ENCODE measurements at regions not wholly inside any gene's neighbourhood (a gene's known extent, or its start where the extent isn't known, plus 50 kb on each side); places are given as distances from the start of the nearest gene placed in this dataset.

DNA sequence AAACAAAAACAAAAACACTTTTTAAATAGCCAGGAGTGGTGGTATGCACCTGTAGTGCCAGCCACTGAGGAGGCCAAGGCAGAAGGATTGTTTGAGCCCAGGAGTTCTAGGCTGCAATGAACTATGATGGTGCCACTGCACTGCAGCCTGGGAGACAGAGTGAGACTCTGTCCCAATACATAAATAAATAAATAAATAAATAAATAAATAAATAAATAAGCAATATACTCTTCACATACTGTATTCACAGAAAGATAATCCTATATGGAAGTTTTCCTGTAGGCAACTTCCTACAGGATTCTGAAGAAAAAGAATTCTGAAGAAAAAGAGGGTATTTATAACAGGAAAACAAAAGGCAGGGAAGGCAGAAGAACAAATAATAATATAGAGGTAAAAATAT is 293.3 kb upstream of the GRIA3 start (continued):
- TF ChIP-seq, protein P1, sequence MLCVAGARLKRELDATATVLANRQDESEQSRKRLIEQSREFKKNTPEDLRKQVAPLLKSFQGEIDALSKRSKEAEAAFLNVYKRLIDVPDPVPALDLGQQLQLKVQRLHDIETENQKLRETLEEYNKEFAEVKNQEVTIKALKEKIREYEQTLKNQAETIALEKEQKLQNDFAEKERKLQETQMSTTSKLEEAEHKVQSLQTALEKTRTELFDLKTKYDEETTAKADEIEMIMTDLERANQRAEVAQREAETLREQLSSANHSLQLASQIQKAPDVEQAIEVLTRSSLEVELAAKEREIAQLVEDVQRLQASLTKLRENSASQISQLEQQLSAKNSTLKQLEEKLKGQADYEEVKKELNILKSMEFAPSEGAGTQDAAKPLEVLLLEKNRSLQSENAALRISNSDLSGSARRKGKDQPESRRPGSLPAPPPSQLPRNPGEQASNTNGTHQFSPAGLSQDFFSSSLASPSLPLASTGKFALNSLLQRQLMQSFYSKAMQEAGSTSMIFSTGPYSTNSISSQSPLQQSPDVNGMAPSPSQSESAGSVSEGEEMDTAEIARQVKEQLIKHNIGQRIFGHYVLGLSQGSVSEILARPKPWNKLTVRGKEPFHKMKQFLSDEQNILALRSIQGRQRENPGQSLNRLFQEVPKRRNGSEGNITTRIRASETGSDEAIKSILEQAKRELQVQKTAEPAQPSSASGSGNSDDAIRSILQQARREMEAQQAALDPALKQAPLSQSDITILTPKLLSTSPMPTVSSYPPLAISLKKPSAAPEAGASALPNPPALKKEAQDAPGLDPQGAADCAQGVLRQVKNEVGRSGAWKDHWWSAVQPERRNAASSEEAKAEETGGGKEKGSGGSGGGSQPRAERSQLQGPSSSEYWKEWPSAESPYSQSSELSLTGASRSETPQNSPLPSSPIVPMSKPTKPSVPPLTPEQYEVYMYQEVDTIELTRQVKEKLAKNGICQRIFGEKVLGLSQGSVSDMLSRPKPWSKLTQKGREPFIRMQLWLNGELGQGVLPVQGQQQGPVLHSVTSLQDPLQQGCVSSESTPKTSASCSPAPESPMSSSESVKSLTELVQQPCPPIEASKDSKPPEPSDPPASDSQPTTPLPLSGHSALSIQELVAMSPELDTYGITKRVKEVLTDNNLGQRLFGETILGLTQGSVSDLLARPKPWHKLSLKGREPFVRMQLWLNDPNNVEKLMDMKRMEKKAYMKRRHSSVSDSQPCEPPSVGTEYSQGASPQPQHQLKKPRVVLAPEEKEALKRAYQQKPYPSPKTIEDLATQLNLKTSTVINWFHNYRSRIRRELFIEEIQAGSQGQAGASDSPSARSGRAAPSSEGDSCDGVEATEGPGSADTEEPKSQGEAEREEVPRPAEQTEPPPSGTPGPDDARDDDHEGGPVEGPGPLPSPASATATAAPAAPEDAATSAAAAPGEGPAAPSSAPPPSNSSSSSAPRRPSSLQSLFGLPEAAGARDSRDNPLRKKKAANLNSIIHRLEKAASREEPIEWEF (IDR thresholded peaks at IDR 0.05; ENCODE audit: insufficient replicate concordance, low read depth, low read length): no peak
- TF ChIP-seq ZNF24 (IDR thresholded peaks at IDR 0.05) (no peak), MTA2 (IDR thresholded peaks at IDR 0.05; ENCODE audit: low read depth) (no peak), SMAD5 (IDR thresholded peaks at IDR 0.05; ENCODE audit: low read depth) (no peak), ATF7 (IDR thresholded peaks at IDR 0.05; ENCODE audit: low read depth) (no peak), ZNF274 (IDR thresholded peaks at IDR 0.05; ENCODE audit: insufficient read depth, insufficient read length) (no peak)
- TF ChIP-seq, protein P2, sequence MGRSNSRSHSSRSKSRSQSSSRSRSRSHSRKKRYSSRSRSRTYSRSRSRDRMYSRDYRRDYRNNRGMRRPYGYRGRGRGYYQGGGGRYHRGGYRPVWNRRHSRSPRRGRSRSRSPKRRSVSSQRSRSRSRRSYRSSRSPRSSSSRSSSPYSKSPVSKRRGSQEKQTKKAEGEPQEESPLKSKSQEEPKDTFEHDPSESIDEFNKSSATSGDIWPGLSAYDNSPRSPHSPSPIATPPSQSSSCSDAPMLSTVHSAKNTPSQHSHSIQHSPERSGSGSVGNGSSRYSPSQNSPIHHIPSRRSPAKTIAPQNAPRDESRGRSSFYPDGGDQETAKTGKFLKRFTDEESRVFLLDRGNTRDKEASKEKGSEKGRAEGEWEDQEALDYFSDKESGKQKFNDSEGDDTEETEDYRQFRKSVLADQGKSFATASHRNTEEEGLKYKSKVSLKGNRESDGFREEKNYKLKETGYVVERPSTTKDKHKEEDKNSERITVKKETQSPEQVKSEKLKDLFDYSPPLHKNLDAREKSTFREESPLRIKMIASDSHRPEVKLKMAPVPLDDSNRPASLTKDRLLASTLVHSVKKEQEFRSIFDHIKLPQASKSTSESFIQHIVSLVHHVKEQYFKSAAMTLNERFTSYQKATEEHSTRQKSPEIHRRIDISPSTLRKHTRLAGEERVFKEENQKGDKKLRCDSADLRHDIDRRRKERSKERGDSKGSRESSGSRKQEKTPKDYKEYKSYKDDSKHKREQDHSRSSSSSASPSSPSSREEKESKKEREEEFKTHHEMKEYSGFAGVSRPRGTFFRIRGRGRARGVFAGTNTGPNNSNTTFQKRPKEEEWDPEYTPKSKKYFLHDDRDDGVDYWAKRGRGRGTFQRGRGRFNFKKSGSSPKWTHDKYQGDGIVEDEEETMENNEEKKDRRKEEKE (IDR thresholded peaks at IDR 0.05): no peak

Data from GM12878 (cell line).